ENCODE measurements at regions not wholly inside any gene's neighbourhood (a gene's known extent, or its start where the extent isn't known, plus 50 kb on each side); places are given as distances from the start of the nearest gene placed in this dataset.

- TF ChIP-seq CTCF (IDR thresholded peaks at IDR 0.05; ENCODE audit: control insufficient read depth, extremely low read depth, insufficient read depth): no peak
- H3K4me3 ChIP-seq (ENCODE audit: low read depth, low read length): no peak overlapping the region
- no peak for DNase-seq (ENCODE audit: low read depth)
Observed at GRCh38 chrX:13471269-13471668, 98.1 kb upstream of the EGFL6 start.

- no peak overlapping the region for H3K4me3 ChIP-seq (ENCODE audit: low read depth, low read length)
- no peak for DNase-seq (ENCODE audit: low read depth)
- TF ChIP-seq CTCF (IDR thresholded peaks at IDR 0.05; ENCODE audit: control insufficient read depth, extremely low read depth, insufficient read depth): no peak
Observed at GRCh38 chrX:13470685-13470977, 98.8 kb upstream of the EGFL6 start.

- TF ChIP-seq CTCF (IDR thresholded peaks at IDR 0.05; ENCODE audit: control insufficient read depth, extremely low read depth, insufficient read depth): no peak
- DNase-seq (ENCODE audit: low read depth): no peak
- no peak overlapping the region for H3K4me3 ChIP-seq (ENCODE audit: low read depth, low read length)
Observed at GRCh38 chrX:13469963-13470684, 99.3 kb upstream of the EGFL6 start.

- no peak overlapping the region for H3K4me3 ChIP-seq (ENCODE audit: low read depth, low read length)
- DNase-seq (ENCODE audit: low read depth): no peak
- no peak for TF ChIP-seq CTCF (IDR thresholded peaks at IDR 0.05; ENCODE audit: control insufficient read depth, extremely low read depth, insufficient read depth)
Observed at GRCh38 chrX:13468096-13468495, 101.3 kb upstream of the EGFL6 start.

- no peak overlapping the region for H3K4me3 ChIP-seq (ENCODE audit: low read depth, low read length)
- TF ChIP-seq CTCF (IDR thresholded peaks at IDR 0.05; ENCODE audit: control insufficient read depth, extremely low read depth, insufficient read depth): no peak
- no peak for DNase-seq (ENCODE audit: low read depth)
Observed at GRCh38 chrX:13467243-13467642, 102.2 kb upstream of the EGFL6 start.

- no peak for DNase-seq (ENCODE audit: low read depth)
- H3K4me3 ChIP-seq (ENCODE audit: low read depth, low read length): no peak overlapping the region
- TF ChIP-seq CTCF (IDR thresholded peaks at IDR 0.05; ENCODE audit: control insufficient read depth, extremely low read depth, insufficient read depth): no peak
Observed at GRCh38 chrX:13464599-13465275, 104.7 kb upstream of the EGFL6 start.

GRCh38 chrX:13463608-13464007 lies 105.8 kb upstream of the EGFL6 start:
- no peak for TF ChIP-seq CTCF (IDR thresholded peaks at IDR 0.05; ENCODE audit: control insufficient read depth, extremely low read depth, insufficient read depth)
- DNase-seq (ENCODE audit: low read depth): no peak
- no peak overlapping the region for H3K4me3 ChIP-seq (ENCODE audit: low read depth, low read length)
